SU-DHL-6 (cell line): ENCODE measurements at regions not wholly inside any gene's neighbourhood (a gene's known extent, or its start where the extent isn't known, plus 50 kb on each side); places are given as distances from the start of the nearest gene placed in this dataset.

ENCODE experiments used
- H2AFZ ChIP-seq: fragments of 200-600 bp; sonication (generic); 2 replicates; pipeline ENCODE4 v1.6.1; 2014; ENCODE audit warnings: low read depth, mild to moderate bottlenecking, moderate library complexity, mixed read lengths, antibody characterized with exemption, low read length; ENCODE audit not compliant: severe bottlenecking
- H3F3A ChIP-seq: fragments of 200-600 bp; shearing (Covaris generic); 2 replicates; pipeline ENCODE4 v1.6.0; 2016; ENCODE audit warnings: antibody characterized with exemption, mild to moderate bottlenecking; ENCODE audit not compliant: insufficient read depth
- H3K27ac ChIP-seq: fragments of 200-600 bp; sonication (generic); 2 replicates; pipeline ENCODE4 v1.5.1; 2016; ENCODE audit warnings: low read depth, mild to moderate bottlenecking, low read length, moderate library complexity, mixed read lengths
- H3K27me3 ChIP-seq: fragments of 200-600 bp; sonication (generic), shearing (Covaris generic); 2 replicates; pipeline ENCODE4 v1.6.0; 2014; ENCODE audit warnings: mild to moderate bottlenecking, low read length
- H3K36me3 ChIP-seq: fragments of 200-600 bp; sonication (generic); 2 replicates; pipeline ENCODE4 v1.6.1; 2014; ENCODE audit warnings: mild to moderate bottlenecking, low read length, mixed read lengths
- H3K4me2 ChIP-seq: fragments of 300-600, 200-600 bp; shearing (Covaris generic), sonication (generic); 2 replicates; pipeline ENCODE4 v1.6.0; 2014; ENCODE audit warnings: low read length, low read depth, mild to moderate bottlenecking; ENCODE audit not compliant: poor library complexity, severe bottlenecking
- H3K4me3 ChIP-seq: fragments of 200-600 bp; sonication (generic); 2 replicates; pipeline ENCODE4 v1.5.1; 2014; ENCODE audit warnings: antibody characterized with exemption, low read length, mild to moderate bottlenecking, mixed read lengths; ENCODE audit not compliant: insufficient read depth, poor library complexity, severe bottlenecking
- H3K79me2 ChIP-seq: fragments of 200-600 bp; sonication (generic); 2 replicates; pipeline ENCODE4 v1.6.1; 2014; ENCODE audit warnings: mild to moderate bottlenecking, low read length, moderate library complexity; ENCODE audit not compliant: insufficient read depth
- H3K9ac ChIP-seq: fragments of 200-600 bp; sonication (generic); 2 replicates; pipeline ENCODE4 v1.7.0; 2014; ENCODE audit warnings: mild to moderate bottlenecking, low read length
- H3K9me2 ChIP-seq: fragments of 200-600 bp; sonication (generic); replicated peaks from 2 replicates; pipeline ENCODE4 v1.6.1; 2014; ENCODE audit warnings: low read length; ENCODE audit not compliant: insufficient read depth
- H3K9me3 ChIP-seq: fragments of 200-600 bp; sonication (generic); 2 replicates; pipeline ENCODE4 v1.6.1; 2014; ENCODE audit warnings: low read length, mixed read lengths; ENCODE audit not compliant: insufficient read depth
- H4K20me1 ChIP-seq: fragments of 200-600 bp; sonication (generic); 2 replicates; pipeline ENCODE4 v1.6.1; 2014; ENCODE audit warnings: low read depth, mild to moderate bottlenecking, antibody characterized with exemption, low read length, moderate library complexity, mixed read lengths
- CTCF ChIP-seq: fragments of 200-600 bp; sonication (generic); IDR thresholded peaks from one replicate; pipeline ENCODE4 v1.5.1; 2017; ENCODE audit warnings: antibody characterized with exemption, mild to moderate bottlenecking, low read length, moderate library complexity; ENCODE audit not compliant: insufficient read depth, poor library complexity, severe bottlenecking
- EZH2phosphoT487 ChIP-seq: fragments of 200-600 bp; sonication (generic), shearing (Covaris generic); conservative IDR thresholded peaks from 2 replicates; pipeline ENCODE4 v1.6.1; 2018; ENCODE audit warnings: mild to moderate bottlenecking, antibody characterized with exemption, low read length, moderate library complexity, mixed read lengths

- no peak overlapping the region for H3K4me2 ChIP-seq
- no peak overlapping the region for H3K27ac ChIP-seq
- H3K4me3 ChIP-seq = no peak overlapping the region
- no peaks in the 10 kb centered on the region for H4K20me1 ChIP-seq
- no peak overlapping the region for H3K9ac ChIP-seq
- H3K27me3 ChIP-seq = no peaks in the 10 kb centered on the region
- H3F3A ChIP-seq = no peaks in the 10 kb centered on the region
- no peaks in the 10 kb centered on the region for H3K9me3 ChIP-seq
- no peaks in the 10 kb centered on the region for H3K79me2 ChIP-seq
- H3K36me3 ChIP-seq = no peaks in the 10 kb centered on the region
- TF ChIP-seq CTCF = no peak
- TF ChIP-seq EZH2phosphoT487 = no peak
- no peaks in the 10 kb centered on the region for H3K9me2 ChIP-seq
- H2AFZ ChIP-seq = no peak overlapping the region
Observed at GRCh38 chr20:56835829-56836550, 206.9 kb downstream of the TFAP2C start.

- no peaks in the 10 kb centered on the region for H4K20me1 ChIP-seq
- H3K79me2 ChIP-seq = no peaks in the 10 kb centered on the region
- H3K4me3 ChIP-seq = no peak overlapping the region
- H3F3A ChIP-seq = no peaks in the 10 kb centered on the region
- TF ChIP-seq CTCF (no peak), EZH2phosphoT487 (no peak)
- peaks cover 19% of the 10 kb centered on the region; the same call in 1 of the 2 replicates for H3K9me3 ChIP-seq
- H3K4me2 ChIP-seq = no peak overlapping the region
- H3K27ac ChIP-seq = no peak overlapping the region
- no peak overlapping the region for H3K9ac ChIP-seq
- no peaks in the 10 kb centered on the region for H3K36me3 ChIP-seq
- no peaks in the 10 kb centered on the region for H3K9me2 ChIP-seq
- no peak overlapping the region for H2AFZ ChIP-seq
- no peaks in the 10 kb centered on the region for H3K27me3 ChIP-seq
Observed at GRCh38 chr20:56839222-56839621, 210.1 kb downstream of the TFAP2C start.

GRCh38 chr20:56839786-56840185, 210.7 kb downstream of the TFAP2C start:
- Histone ChIP-seq H3K79me2 (no peaks in the 10 kb centered on the region), H3K9me3 (peaks cover 19% of the 10 kb centered on the region; the same call in 1 of the 2 replicates), H2AFZ (no peak overlapping the region), H3K4me2 (no peak overlapping the region), H3K27me3 (no peaks in the 10 kb centered on the region), H3K36me3 (no peaks in the 10 kb centered on the region), H3F3A (no peaks in the 10 kb centered on the region), H3K27ac (no peak overlapping the region), H4K20me1 (no peaks in the 10 kb centered on the region), H3K9ac (no peak overlapping the region), H3K9me2 (no peaks in the 10 kb centered on the region), H3K4me3 (no peak overlapping the region)
- TF ChIP-seq CTCF (no peak), EZH2phosphoT487 (no peak)
